ENCODE measurements at regions not wholly inside any gene's neighbourhood (a gene's known extent, or its start where the extent isn't known, plus 50 kb on each side); places are given as distances from the start of the nearest gene placed in this dataset.

DNA sequence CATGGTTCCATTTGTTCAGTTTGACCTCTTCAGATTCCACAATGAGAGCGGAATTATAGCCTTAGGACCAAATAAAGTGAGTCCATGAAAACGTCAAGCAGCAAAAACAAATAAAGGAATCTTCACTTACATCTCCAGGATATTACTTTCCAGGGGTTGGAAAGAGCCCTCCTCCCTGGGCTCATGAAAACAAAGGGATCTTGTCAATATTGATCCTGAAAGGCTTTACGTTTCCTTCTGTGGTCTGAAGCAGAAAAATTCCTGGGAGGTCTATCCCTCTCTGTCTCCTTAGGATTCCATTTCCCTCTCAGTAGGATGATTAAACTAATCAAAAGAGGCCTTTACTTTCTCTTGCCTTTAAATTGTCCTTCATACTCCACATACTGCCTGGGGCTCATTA is 293.5 kb downstream of the GPAM start:
- TF ChIP-seq, protein P1, sequence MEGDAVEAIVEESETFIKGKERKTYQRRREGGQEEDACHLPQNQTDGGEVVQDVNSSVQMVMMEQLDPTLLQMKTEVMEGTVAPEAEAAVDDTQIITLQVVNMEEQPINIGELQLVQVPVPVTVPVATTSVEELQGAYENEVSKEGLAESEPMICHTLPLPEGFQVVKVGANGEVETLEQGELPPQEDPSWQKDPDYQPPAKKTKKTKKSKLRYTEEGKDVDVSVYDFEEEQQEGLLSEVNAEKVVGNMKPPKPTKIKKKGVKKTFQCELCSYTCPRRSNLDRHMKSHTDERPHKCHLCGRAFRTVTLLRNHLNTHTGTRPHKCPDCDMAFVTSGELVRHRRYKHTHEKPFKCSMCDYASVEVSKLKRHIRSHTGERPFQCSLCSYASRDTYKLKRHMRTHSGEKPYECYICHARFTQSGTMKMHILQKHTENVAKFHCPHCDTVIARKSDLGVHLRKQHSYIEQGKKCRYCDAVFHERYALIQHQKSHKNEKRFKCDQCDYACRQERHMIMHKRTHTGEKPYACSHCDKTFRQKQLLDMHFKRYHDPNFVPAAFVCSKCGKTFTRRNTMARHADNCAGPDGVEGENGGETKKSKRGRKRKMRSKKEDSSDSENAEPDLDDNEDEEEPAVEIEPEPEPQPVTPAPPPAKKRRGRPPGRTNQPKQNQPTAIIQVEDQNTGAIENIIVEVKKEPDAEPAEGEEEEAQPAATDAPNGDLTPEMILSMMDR (IDR thresholded peaks at IDR 0.05; ENCODE audit: extremely low read depth in 1 of 2, insufficient read depth in 1 of 2, low read depth in 1 of 2, low read length in 2 of 2) = no peak
- TF ChIP-seq EZH2 (IDR thresholded peaks at IDR 0.05; ENCODE audit: borderline replicate concordance, low read depth, low read length, severe bottlenecking) = no peak

Measured in endothelial cell of umbilical vein (primary cell).